ENCODE measurements at regions not wholly inside any gene's neighbourhood (a gene's known extent, or its start where the extent isn't known, plus 50 kb on each side); places are given as distances from the start of the nearest gene placed in this dataset.

DNA sequence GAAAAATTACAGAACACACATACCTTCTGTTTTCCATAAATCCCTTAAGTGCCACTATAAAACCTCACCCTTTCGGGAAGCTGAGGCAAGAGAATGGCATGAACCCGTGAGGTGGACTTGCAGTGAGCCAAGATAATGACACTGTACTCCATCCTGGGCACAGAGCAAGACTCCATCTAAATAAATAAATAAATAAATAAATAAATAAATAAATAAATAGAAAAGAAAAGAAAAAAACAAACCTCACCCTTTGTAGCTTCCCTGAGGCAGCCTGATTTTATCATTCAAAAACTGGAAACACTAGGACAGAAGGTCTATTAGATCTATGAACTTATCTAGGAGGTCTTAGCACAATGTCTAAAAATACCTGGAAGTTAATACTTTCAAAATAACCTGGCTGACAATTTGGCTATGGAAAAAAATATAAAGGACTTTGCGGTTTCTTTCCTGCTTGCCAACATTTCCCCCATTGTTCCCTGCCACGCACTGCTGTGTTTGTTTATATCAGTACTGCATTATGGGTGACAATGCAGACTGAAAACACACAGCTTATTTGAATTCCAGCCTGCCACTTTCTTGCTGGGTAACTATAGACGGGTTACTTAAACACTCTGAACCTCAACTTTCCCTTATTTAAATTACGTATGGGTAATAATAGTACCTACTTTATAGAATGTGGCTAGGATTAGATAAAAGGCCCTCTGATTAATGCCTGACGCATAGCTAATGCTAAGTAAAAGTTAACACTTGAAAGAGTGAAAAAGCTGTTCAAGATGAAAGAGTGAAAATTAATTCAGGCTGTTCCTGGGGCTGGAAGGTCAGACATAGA is 313.0 kb downstream of the RDH14 start:
- H3K9ac ChIP-seq (ENCODE audit: low read depth, low read length): no peak overlapping the region
- no peaks in the 10 kb centered on the region for H3K4me1 ChIP-seq (ENCODE audit: insufficient read depth, low read length)
- no peaks in the 10 kb centered on the region for H3K36me3 ChIP-seq (ENCODE audit: insufficient read depth, low read length)
- H3K27ac ChIP-seq (ENCODE audit: low read depth, low read length): no peak overlapping the region
- WGBS: 83% methylated on average over 6 of the region's 7 CpGs
- no peak overlapping the region for H3K4me3 ChIP-seq (ENCODE audit: low read length)
- no peaks in the 10 kb centered on the region for H3K27me3 ChIP-seq (ENCODE audit: insufficient read depth, low read length)
- 0 out of 2 replicates have a peak, but pooled peaks cover 3% of the 10 kb centered on the region for H3K9me3 ChIP-seq (ENCODE audit: insufficient read depth, low read depth, low read length)

DNA sequence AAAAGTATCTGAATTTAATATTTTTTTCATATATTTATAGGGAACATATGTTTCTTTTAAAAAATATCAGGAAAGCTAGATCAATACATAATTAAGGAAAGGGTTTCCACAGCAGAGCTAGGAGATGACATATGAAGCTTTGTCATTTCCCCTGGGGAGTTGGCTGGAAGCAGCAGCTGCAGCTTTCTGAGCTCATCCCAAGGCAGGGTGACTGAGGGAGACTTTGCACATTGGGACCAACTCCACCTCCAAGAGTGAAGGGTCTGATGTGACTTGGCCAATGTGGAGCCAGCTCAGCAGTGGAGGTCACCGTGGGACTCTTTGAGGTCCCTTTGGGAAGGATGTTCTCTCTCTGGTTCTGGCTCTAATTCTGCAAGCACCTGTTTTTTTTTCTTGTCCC is 315.1 kb downstream of the RDH14 start:
- H3K4me1 ChIP-seq (ENCODE audit: insufficient read depth, low read length): no peaks in the 10 kb centered on the region
- H3K9me3 ChIP-seq (ENCODE audit: insufficient read depth, low read depth, low read length): no peaks in the 10 kb centered on the region
- H3K36me3 ChIP-seq (ENCODE audit: insufficient read depth, low read length): no peaks in the 10 kb centered on the region
- H3K4me3 ChIP-seq (ENCODE audit: low read length): no peak overlapping the region
- H3K9ac ChIP-seq (ENCODE audit: low read depth, low read length): no peak overlapping the region
- no peak overlapping the region for H3K27ac ChIP-seq (ENCODE audit: low read depth, low read length)
- H3K27me3 ChIP-seq (ENCODE audit: insufficient read depth, low read length): no peaks in the 10 kb centered on the region
- 96% methylated on average over 1 of the region's 1 CpG for WGBS

GRCh38 chr2:18244845-18245244 is 315.6 kb downstream of the RDH14 start:
- Histone ChIP-seq H3K9me3 (ENCODE audit: insufficient read depth, low read depth, low read length) (no peaks in the 10 kb centered on the region), H3K27me3 (ENCODE audit: insufficient read depth, low read length) (no peaks in the 10 kb centered on the region)
- WGBS: 73% methylated on average over 2 of the region's 2 CpGs

DNA sequence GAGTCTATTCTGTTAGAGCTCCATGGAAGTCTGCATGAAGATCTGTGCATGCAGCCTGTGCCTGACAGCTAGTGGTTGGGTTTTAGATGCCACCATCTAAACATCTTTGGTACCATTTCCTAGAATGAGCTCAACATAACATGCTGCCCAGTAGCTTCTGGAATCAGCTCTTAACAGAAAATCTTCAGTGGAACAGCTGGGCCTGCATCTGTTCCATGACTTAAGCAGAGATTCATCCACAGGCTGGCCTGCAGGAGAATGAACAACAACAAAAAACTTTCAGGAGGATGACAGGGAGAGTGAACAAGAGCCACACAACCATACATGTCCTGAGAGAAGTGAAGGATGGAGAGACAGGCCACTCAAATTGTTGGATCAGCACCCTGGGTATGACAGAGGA is 316.6 kb downstream of the RDH14 start:
- no peaks in the 10 kb centered on the region for H3K4me1 ChIP-seq (ENCODE audit: insufficient read depth, low read length)
- H3K9me3 ChIP-seq (ENCODE audit: insufficient read depth, low read depth, low read length): no peaks in the 10 kb centered on the region
- H3K27me3 ChIP-seq (ENCODE audit: insufficient read depth, low read length): no peaks in the 10 kb centered on the region
- no peak overlapping the region for H3K27ac ChIP-seq (ENCODE audit: low read depth, low read length)
- no peak overlapping the region for H3K9ac ChIP-seq (ENCODE audit: low read depth, low read length)
- H3K36me3 ChIP-seq (ENCODE audit: insufficient read depth, low read length): no peaks in the 10 kb centered on the region
- no peak overlapping the region for H3K4me3 ChIP-seq (ENCODE audit: low read length)

More at GRCh38 chr2:18244845-18245244, 315.6 kb downstream of the RDH14 start:
- Histone ChIP-seq H3K4me1 (ENCODE audit: insufficient read depth, low read length) (no peaks in the 10 kb centered on the region), H3K9ac (ENCODE audit: low read depth, low read length) (no peak overlapping the region), H3K36me3 (ENCODE audit: insufficient read depth, low read length) (no peaks in the 10 kb centered on the region), H3K27ac (ENCODE audit: low read depth, low read length) (no peak overlapping the region), H3K4me3 (ENCODE audit: low read length) (no peak overlapping the region)

DNA sequence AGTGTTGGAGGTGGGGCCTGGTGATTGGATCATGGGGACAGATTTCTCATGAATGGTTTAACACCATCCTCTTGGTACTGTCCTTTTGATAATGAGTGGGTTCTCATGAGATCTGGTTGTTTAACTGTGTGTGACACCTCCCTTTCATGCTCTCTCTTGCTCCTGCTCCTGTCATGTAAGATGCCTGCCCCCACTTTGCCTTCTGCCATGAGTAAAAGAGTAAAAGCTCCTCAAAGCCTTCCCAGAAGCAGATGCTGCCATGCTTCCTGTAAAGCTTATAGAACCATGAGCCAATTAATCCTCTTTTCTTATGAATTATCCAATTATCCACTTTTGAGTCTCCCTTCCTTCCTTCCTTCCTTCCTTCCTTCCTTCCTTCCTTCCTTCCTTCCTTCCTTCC is 317.7 kb downstream of the RDH14 start:
- H3K9ac ChIP-seq (ENCODE audit: low read depth, low read length): no peak overlapping the region
- no peak overlapping the region for H3K27ac ChIP-seq (ENCODE audit: low read depth, low read length)
- H3K4me3 ChIP-seq (ENCODE audit: low read length): no peak overlapping the region
- H3K9me3 ChIP-seq (ENCODE audit: insufficient read depth, low read depth, low read length): no peaks in the 10 kb centered on the region
- H3K27me3 ChIP-seq (ENCODE audit: insufficient read depth, low read length): no peaks in the 10 kb centered on the region
- no peaks in the 10 kb centered on the region for H3K4me1 ChIP-seq (ENCODE audit: insufficient read depth, low read length)
- no peaks in the 10 kb centered on the region for H3K36me3 ChIP-seq (ENCODE audit: insufficient read depth, low read length)

- H3K4me3 ChIP-seq (ENCODE audit: low read length): no peak overlapping the region
- WGBS: 90% methylated on average over 5 of the region's 5 CpGs
- H3K27me3 ChIP-seq (ENCODE audit: insufficient read depth, low read length): no peaks in the 10 kb centered on the region
- H3K27ac ChIP-seq (ENCODE audit: low read depth, low read length): no peak overlapping the region
- H3K9me3 ChIP-seq (ENCODE audit: insufficient read depth, low read depth, low read length): no peaks in the 10 kb centered on the region
- H3K4me1 ChIP-seq (ENCODE audit: insufficient read depth, low read length): no peaks in the 10 kb centered on the region; the same call in 1 of the 2 replicates
- no peaks in the 10 kb centered on the region for H3K36me3 ChIP-seq (ENCODE audit: insufficient read depth, low read length)
- H3K9ac ChIP-seq (ENCODE audit: low read depth, low read length): no peak overlapping the region
Measured at GRCh38 chr2:18238209-18238608, 322.2 kb downstream of the RDH14 start.

GRCh38 chr2:18237298-18237697 is 323.2 kb downstream of the RDH14 start:
- no peaks in the 10 kb centered on the region for H3K36me3 ChIP-seq (ENCODE audit: insufficient read depth, low read length)
- H3K9ac ChIP-seq (ENCODE audit: low read depth, low read length): no peak overlapping the region
- no peaks in the 10 kb centered on the region for H3K9me3 ChIP-seq (ENCODE audit: insufficient read depth, low read depth, low read length)
- WGBS: 82% methylated on average over 2 of the region's 2 CpGs
- no peak overlapping the region for H3K4me3 ChIP-seq (ENCODE audit: low read length)
- H3K27me3 ChIP-seq (ENCODE audit: insufficient read depth, low read length): no peaks in the 10 kb centered on the region
- H3K27ac ChIP-seq (ENCODE audit: low read depth, low read length): no peak overlapping the region
- H3K4me1 ChIP-seq (ENCODE audit: insufficient read depth, low read length): peaks cover 4% of the 10 kb centered on the region; the same call in 1 of the 2 replicates

- WGBS: 95% methylated on average over 3 of the region's 3 CpGs
- Histone ChIP-seq H3K9me3 (ENCODE audit: insufficient read depth, low read depth, low read length) (no peaks in the 10 kb centered on the region), H3K4me3 (ENCODE audit: low read length) (no peak overlapping the region), H3K36me3 (ENCODE audit: insufficient read depth, low read length) (no peaks in the 10 kb centered on the region), H3K27ac (ENCODE audit: low read depth, low read length) (no peak overlapping the region), H3K4me1 (ENCODE audit: insufficient read depth, low read length) (peaks cover 4% of the 10 kb centered on the region; the same call in 1 of the 2 replicates), H3K9ac (ENCODE audit: low read depth, low read length) (no peak overlapping the region), H3K27me3 (ENCODE audit: insufficient read depth, low read length) (no peaks in the 10 kb centered on the region)
Measured at GRCh38 chr2:18232731-18233438, 327.6 kb downstream of the RDH14 start.

- Histone ChIP-seq H3K27ac (ENCODE audit: low read depth, low read length) (no peak overlapping the region), H3K9ac (ENCODE audit: low read depth, low read length) (no peak overlapping the region)
- 82% methylated on average over 1 of the region's 1 CpG for WGBS
Measured at GRCh38 chr2:18230668-18231067, 329.8 kb downstream of the RDH14 start.

DNA sequence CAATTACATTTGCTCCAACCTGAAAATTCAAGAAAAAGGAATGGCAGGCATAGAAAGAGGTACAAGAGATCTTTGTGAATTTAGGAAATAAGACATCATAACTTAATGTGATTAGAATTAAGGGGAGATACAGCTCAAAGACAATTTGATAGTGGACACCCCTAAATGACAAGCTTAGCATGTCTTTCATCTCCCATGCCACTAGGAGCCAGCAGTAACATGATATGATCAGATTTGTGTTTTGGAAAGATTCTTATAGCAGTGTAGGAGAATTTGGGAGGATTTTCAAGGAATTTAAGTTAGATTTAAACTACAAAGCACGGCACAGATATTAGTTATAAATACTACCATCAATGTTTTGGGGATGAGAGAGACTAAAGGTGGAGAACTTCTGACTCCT is 340.8 kb downstream of the RDH14 start:
- Histone ChIP-seq H3K27ac (ENCODE audit: low read depth, low read length) (no peak overlapping the region), H3K36me3 (ENCODE audit: insufficient read depth, low read length) (no peaks in the 10 kb centered on the region), H3K4me1 (ENCODE audit: insufficient read depth, low read length) (no peaks in the 10 kb centered on the region), H3K9ac (ENCODE audit: low read depth, low read length) (no peak overlapping the region), H3K27me3 (ENCODE audit: insufficient read depth, low read length) (no peaks in the 10 kb centered on the region), H3K9me3 (ENCODE audit: insufficient read depth, low read depth, low read length) (no peaks in the 10 kb centered on the region), H3K4me3 (ENCODE audit: low read length) (no peak overlapping the region)
- WGBS: no CpG with 5 or more reads among the region's 1 CpG

More at GRCh38 chr2:18230668-18231067, 329.8 kb downstream of the RDH14 start:
- Histone ChIP-seq H3K9me3 (ENCODE audit: insufficient read depth, low read depth, low read length) (no peaks in the 10 kb centered on the region), H3K4me3 (ENCODE audit: low read length) (no peak overlapping the region), H3K4me1 (ENCODE audit: insufficient read depth, low read length) (peaks cover 4% of the 10 kb centered on the region; the same call in 1 of the 2 replicates), H3K27me3 (ENCODE audit: insufficient read depth, low read length) (no peaks in the 10 kb centered on the region), H3K36me3 (ENCODE audit: insufficient read depth, low read length) (no peaks in the 10 kb centered on the region)

DNA sequence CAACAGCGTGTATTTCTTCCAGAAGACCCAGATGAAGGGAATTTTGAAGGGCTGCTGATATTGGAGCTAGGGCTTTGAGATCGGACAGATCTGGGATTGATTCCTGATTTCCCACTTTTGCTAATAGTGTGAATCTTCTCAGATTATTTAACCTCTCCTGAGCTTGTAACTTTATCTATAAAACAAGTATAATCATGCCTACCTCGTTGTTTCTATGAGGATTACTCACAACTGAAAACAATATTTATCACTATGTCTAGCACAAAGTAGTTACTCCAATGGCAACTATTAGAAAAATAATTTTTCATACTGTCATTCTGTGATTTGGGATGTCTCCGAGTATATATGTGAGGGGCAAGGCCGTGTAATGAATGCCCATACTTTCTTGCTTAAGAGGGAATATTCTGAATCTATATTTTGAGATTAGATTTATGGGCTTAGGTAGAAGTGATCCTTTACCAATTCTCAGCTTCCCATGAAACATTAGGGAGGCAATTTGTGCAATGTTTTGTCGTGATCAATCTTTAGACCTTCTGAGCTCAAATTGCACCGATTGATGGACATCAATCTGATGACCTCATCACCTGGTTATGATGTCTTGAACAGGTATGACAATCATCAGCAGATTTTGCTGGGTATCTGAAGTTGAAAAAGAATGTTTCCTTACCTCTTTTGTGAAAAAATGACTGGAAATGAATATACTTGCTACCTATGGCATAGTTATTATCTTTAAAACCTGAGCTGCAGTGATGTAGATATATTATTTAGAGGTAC is 339.9 kb downstream of the KCNS3 start:
- 94% methylated on average over 7 of the region's 7 CpGs for WGBS

More for the DNA sequence above, 339.9 kb downstream of the KCNS3 start:
- H3K9ac ChIP-seq (ENCODE audit: low read depth, low read length): no peak overlapping the region
- no peak overlapping the region for H3K27ac ChIP-seq (ENCODE audit: low read depth, low read length)
- no peak overlapping the region for H3K4me3 ChIP-seq (ENCODE audit: low read length)
- no peaks in the 10 kb centered on the region for H3K4me1 ChIP-seq (ENCODE audit: insufficient read depth, low read length)
- H3K36me3 ChIP-seq (ENCODE audit: insufficient read depth, low read length): no peaks in the 10 kb centered on the region
- H3K9me3 ChIP-seq (ENCODE audit: insufficient read depth, low read depth, low read length): no peaks in the 10 kb centered on the region
- no peaks in the 10 kb centered on the region for H3K27me3 ChIP-seq (ENCODE audit: insufficient read depth, low read length)

Measured in HUES64 (cell line).